ACC112 (cell line): ENCODE measurements at regions not wholly inside any gene's neighbourhood (a gene's known extent, or its start where the extent isn't known, plus 50 kb on each side); places are given as distances from the start of the nearest gene placed in this dataset.
"Not testable (repeated sequence)": the region's sequence is repeated elsewhere in the genome, so short reads cannot be mapped to it uniquely, and the experiment has no call there.

Experiments
- H2AFZ ChIP-seq: fragments of 200-600 bp; sonication (generic); one replicate; pipeline ENCODE4 v1.6.0; 2017; ENCODE audit warnings: antibody characterized with exemption, low read length; ENCODE audit not compliant: unreplicated experiment
- H3K27ac ChIP-seq: fragments of 200-600 bp; sonication (generic); 2 replicates; pipeline ENCODE4 v1.5.1; 2014; ENCODE audit warnings: low read depth, mild to moderate bottlenecking, antibody characterized with exemption, low read length, moderate library complexity
- H3K27me3 ChIP-seq: fragments of 200-600 bp; sonication (generic); 2 replicates; pipeline ENCODE4 v1.6.1; 2014; ENCODE audit warnings: mild to moderate bottlenecking, antibody characterized with exemption, low read length, moderate library complexity, mixed read lengths; ENCODE audit not compliant: insufficient read depth
- H3K36me3 ChIP-seq: fragments of 200-600 bp; sonication (generic); 2 replicates; pipeline ENCODE4 v1.6.1; 2016; ENCODE audit warnings: mild to moderate bottlenecking, antibody characterized with exemption, low read length, moderate library complexity, mixed read lengths; ENCODE audit not compliant: insufficient read depth
- H3K4me1 ChIP-seq: fragments of 200-600 bp; sonication (generic); one replicate; pipeline ENCODE4 v1.6.1; 2016; ENCODE audit warnings: low read length, mixed read lengths; ENCODE audit not compliant: insufficient read depth, unreplicated experiment, control insufficient read depth
- H3K4me3 ChIP-seq: fragments of 200-600 bp; sonication (generic); 2 replicates; pipeline ENCODE4 v1.5.1; 2014; ENCODE audit warnings: mild to moderate bottlenecking, low read depth, low read length
- H3K79me2 ChIP-seq: fragments of 200-600 bp; sonication (generic); one replicate; pipeline ENCODE4 v1.6.0; 2016; ENCODE audit warnings: low read length; ENCODE audit not compliant: control insufficient read depth, unreplicated experiment, insufficient read depth

- Histone ChIP-seq H3K27me3 (peaks cover 4% of the 10 kb centered on the region; the same call in 1 of the 2 replicates), H3K4me1 (no peaks in the 10 kb centered on the region), H3K4me3 (no peak overlapping the region), H3K27ac (no peak overlapping the region), H3K36me3 (no peaks in the 10 kb centered on the region), H3K79me2 (no peaks in the 10 kb centered on the region), H2AFZ (no peak overlapping the region)
Observed at GRCh38 chr3:65265511-65265910, 577.7 kb upstream of the ADAMTS9 start.

DNA sequence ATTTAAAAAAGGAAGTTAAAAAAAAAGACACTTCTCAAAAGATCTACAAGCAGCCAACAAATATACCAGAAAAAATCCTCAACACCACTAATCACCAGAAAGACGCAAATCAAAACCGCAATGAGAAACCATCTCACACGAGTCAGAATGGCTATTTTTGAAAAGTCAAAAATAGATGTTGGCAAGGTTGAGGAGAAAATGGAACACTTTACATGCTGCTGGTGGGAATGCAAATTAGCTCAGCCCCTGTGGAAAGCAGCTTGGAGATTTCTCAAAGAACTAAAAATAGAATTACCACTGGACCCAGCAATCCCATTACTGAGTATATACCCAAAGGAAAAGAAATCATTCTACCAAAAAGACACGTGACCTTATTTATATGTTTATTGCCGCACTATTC, 574.7 kb upstream of the ADAMTS9 start:
- peaks cover 2% of the 10 kb centered on the region; the same call in 1 of the 2 replicates for H3K27me3 ChIP-seq
- no peak overlapping the region for H3K4me3 ChIP-seq
- no peak overlapping the region for H2AFZ ChIP-seq
- H3K79me2 ChIP-seq: no peaks in the 10 kb centered on the region
- no peaks in the 10 kb centered on the region for H3K4me1 ChIP-seq
- no peak overlapping the region for H3K27ac ChIP-seq
- H3K36me3 ChIP-seq: no peaks in the 10 kb centered on the region

DNA sequence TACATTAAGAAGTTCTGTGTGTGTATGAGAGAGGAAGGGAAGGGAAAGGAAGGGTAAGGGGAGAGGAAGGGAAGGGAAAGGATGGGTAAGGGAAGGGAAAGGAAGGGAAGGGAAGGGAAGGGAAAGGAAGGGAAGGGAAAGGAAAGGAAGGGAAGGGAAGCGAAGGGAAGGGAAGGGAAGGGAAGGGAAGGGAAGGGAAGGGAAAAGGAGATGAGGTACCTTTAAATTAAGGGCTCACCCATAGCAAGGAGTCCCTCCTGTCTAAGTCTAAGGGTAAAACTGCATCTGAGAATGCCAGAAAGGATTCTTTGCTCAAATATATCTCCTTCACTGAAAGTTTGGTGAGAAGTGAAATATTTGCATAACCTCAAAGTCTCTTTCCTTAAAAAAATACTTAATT, 572.1 kb upstream of the ADAMTS9 start:
- H3K79me2 ChIP-seq: no peaks in the 10 kb centered on the region
- H3K27me3 ChIP-seq: no peaks in the 10 kb centered on the region
- no peaks in the 10 kb centered on the region for H3K4me1 ChIP-seq
- H3K4me3 ChIP-seq: no peak overlapping the region
- no peak overlapping the region for H3K27ac ChIP-seq
- no peaks in the 10 kb centered on the region for H3K36me3 ChIP-seq
- H2AFZ ChIP-seq: no peak overlapping the region

GRCh38 chr3:65252914-65253313, 565.1 kb upstream of the ADAMTS9 start:
- H3K27ac ChIP-seq, H3K36me3 ChIP-seq, H2AFZ ChIP-seq, H3K4me3 ChIP-seq, H3K4me1 ChIP-seq, H3K27me3 ChIP-seq, H3K79me2 ChIP-seq: not testable (repeated sequence)

- Histone ChIP-seq H3K79me2 (no peaks in the 10 kb centered on the region), H3K4me1 (no peaks in the 10 kb centered on the region), H3K4me3 (no peak overlapping the region), H3K27ac (no peak overlapping the region), H2AFZ (no peak overlapping the region), H3K36me3 (no peaks in the 10 kb centered on the region), H3K27me3 (peaks cover 13% of the 10 kb centered on the region)
Observed at GRCh38 chr3:65252266-65252665, 564.5 kb upstream of the ADAMTS9 start.

GRCh38 chr3:65251375-65251774, 563.6 kb upstream of the ADAMTS9 start:
- no peaks in the 10 kb centered on the region for H3K79me2 ChIP-seq
- H3K4me3 ChIP-seq: no peak overlapping the region
- peaks cover 15% of the 10 kb centered on the region for H3K27me3 ChIP-seq
- H3K36me3 ChIP-seq: no peaks in the 10 kb centered on the region
- no peak overlapping the region for H3K27ac ChIP-seq
- H3K4me1 ChIP-seq: no peaks in the 10 kb centered on the region
- H2AFZ ChIP-seq: no peak overlapping the region

DNA sequence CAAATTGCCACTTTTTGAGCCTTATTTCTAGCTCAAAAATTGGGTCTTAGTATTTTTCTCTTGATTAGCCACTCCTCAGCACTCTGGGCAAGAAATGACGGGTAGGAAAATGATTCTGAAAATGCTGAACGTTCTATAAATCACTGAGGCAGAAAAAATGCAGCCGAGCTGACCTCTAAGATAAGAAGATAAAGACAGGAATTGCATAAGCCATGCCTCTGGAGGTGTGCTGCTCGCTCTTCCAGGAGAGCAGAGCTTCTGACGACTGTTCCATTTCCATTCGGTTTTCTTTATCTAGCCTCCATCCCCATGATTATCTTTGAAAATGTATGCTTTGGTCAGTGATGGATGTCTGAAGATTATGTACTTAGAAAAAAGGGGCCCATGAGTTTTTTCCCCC, 558.8 kb upstream of the ADAMTS9 start:
- no peak overlapping the region for H3K27ac ChIP-seq
- no peaks in the 10 kb centered on the region for H3K79me2 ChIP-seq
- peaks cover 17% of the 10 kb centered on the region for H3K27me3 ChIP-seq

GRCh38 chr3:65245133-65246063, 557.6 kb upstream of the ADAMTS9 start:
- Histone ChIP-seq H2AFZ (no peak overlapping the region), H3K79me2 (no peaks in the 10 kb centered on the region), H3K4me3 (no peak overlapping the region), H3K27ac (no peak overlapping the region), H3K27me3 (peaks cover 17% of the 10 kb centered on the region), H3K36me3 (no peaks in the 10 kb centered on the region), H3K4me1 (no peaks in the 10 kb centered on the region)

More for the DNA sequence above, 558.8 kb upstream of the ADAMTS9 start:
- H3K4me3 ChIP-seq: no peak overlapping the region
- no peak overlapping the region for H2AFZ ChIP-seq
- no peaks in the 10 kb centered on the region for H3K36me3 ChIP-seq
- no peaks in the 10 kb centered on the region for H3K4me1 ChIP-seq

DNA sequence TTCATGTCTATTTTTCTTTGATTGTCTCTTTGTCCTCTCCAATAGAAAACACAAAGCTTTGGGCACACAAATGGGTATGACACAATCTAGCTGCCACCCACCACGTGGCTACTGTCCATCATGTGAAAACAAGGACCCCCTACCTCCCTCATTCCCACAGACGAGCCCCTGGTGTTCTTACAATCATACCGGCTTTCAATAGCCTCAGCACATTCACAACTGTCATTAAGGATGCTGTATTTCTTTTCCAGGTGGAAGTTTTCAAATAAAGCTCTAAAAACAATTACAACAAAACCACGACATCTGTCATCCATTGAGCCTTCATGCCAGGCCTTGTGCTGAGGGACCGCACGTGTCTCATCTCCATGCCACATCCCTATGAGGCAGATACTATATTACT, 552.6 kb upstream of the ADAMTS9 start:
- Histone ChIP-seq H3K36me3 (no peaks in the 10 kb centered on the region), H3K4me1 (no peaks in the 10 kb centered on the region)

DNA sequence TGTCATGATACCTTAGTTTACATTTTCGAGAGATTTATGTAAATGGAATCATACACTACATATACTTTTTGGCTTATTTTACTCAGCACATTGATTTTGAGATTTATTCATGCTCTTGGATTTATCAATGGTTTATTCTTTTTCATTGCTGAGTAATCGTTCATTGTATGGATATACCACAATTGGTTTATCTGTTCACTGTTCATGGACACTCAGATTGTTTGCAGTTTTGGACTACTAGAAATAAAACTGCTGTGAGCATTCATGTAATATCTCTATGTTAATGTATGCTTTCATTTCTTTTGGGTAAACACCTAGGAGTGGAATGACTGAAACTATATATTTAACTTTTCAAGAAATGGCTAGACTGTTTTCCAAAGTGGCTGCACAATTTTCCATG, 550.9 kb upstream of the ADAMTS9 start:
- Histone ChIP-seq H3K4me1 (no peaks in the 10 kb centered on the region), H2AFZ (no peak overlapping the region), H3K79me2 (no peaks in the 10 kb centered on the region), H3K36me3 (no peaks in the 10 kb centered on the region), H3K27ac (no peak overlapping the region), H3K4me3 (no peak overlapping the region), H3K27me3 (no peaks in the 10 kb centered on the region)

More for the DNA sequence above, 552.6 kb upstream of the ADAMTS9 start:
- H3K4me3 ChIP-seq: no peak overlapping the region
- no peaks in the 10 kb centered on the region for H3K27me3 ChIP-seq
- no peaks in the 10 kb centered on the region for H3K79me2 ChIP-seq
- no peak overlapping the region for H3K27ac ChIP-seq
- H2AFZ ChIP-seq: no peak overlapping the region

DNA sequence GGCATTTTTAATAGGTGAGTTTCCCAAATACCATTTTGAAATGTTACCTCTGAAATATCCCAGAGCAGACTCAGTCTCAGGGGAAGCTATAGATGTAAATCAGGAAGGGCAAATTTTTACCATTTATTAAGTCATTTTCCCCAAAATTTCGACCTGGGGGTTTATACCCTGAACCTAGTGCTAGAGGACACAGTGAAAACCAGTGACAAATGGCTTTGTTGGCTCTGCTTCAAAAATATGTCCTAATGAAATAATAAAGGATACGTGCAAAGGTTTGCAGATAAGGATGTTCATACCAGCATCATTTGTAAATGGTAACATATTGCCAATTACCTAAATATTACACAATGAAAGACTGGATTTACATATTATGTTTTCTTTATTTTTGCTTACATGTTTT, 546.7 kb upstream of the ADAMTS9 start:
- no peaks in the 10 kb centered on the region for H3K79me2 ChIP-seq
- no peak overlapping the region for H3K4me3 ChIP-seq
- H3K4me1 ChIP-seq: no peaks in the 10 kb centered on the region
- no peak overlapping the region for H3K27ac ChIP-seq
- no peaks in the 10 kb centered on the region for H3K27me3 ChIP-seq
- no peaks in the 10 kb centered on the region for H3K36me3 ChIP-seq
- H2AFZ ChIP-seq: no peak overlapping the region
